GM18867 (cell line): ENCODE measurements at regions not wholly inside any gene's neighbourhood (a gene's known extent, or its start where the extent isn't known, plus 50 kb on each side); places are given as distances from the start of the nearest gene placed in this dataset.

ENCODE experiments used
- ATAC-seq: cut with Tn5 transposase; IDR thresholded peaks from one replicate; pipeline ENCODE4 v1.9.1; 2021; ENCODE audit warnings: mild to moderate bottlenecking, moderate library complexity; ENCODE audit not compliant: unreplicated experiment

- no peak for ATAC-seq
These were observed 311.4 kb upstream of the ATP2B1 start for GRCh38 chr12:90020014-90020413.

GRCh38 chr12:90017316-90017715, 308.7 kb upstream of the ATP2B1 start:
- ATAC-seq: no peak

DNA sequence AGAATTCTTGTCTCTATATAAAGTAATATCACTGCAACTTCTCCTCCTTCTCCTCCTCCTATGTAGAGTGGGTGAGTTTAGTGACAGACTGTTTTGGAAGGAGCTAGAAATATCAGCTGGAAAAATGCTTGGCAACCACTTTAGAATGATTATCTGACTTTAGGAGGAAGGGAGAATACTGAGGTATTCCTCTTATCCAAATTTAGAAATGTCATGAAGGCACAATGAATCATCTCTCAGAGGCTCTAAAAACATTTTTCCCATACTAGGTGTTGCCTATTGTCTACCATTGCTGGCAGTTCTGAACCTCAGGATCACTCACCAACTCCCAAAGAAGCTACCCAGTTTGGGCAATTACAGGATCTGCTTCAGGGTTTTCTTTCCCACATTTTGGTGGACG, 306.6 kb upstream of the ATP2B1 start:
- no peak for ATAC-seq

DNA sequence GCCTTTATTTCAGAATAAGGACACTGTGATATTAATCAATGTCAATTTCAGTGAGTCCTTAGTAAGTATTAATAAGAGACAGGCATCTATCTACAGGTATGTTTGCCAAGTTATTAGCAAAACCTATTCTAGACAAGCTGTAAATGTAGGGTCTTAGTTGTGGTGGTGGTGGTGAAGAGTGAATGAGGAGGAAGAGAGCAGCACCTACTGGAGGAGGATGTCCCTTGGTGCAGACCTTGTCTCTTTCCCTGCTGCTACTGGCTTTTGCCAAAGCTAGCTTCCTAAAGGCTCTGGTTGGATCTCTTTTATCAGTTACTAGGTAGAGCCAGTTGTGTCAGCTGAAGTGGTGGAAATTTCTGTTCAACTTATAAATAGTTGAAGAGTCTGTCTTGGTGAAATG, 304.8 kb upstream of the ATP2B1 start:
- peak; percentile 82 for ATAC-seq

DNA sequence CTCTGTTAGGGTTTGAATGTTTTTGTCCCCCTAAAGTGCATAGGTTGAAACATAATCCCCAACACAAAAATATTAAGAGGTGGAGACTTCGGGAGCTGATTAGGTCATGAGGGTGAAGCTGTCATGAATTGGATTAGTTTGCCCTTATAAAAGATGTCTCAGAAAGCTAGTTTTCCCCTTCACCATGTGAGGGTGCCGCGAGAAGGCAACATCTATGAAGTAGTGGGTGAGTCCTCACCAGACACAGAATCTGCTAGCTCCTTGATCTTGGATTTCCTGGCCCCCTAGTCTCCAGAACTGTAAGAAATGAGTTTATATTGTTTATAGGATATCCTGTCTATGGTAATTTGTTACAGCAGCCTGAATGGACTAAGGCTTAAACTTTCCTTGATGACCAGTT, 301.5 kb upstream of the ATP2B1 start:
- ATAC-seq: no peak

- ATAC-seq: no peak
These were observed 299.6 kb upstream of the ATP2B1 start for GRCh38 chr12:90008277-90008676.

- no peak for ATAC-seq
These were observed 295.9 kb upstream of the ATP2B1 start for GRCh38 chr12:90004319-90005074.

- ATAC-seq: no peak
These were observed 295.1 kb upstream of the ATP2B1 start for GRCh38 chr12:90003688-90004087.

GRCh38 chr12:90000721-90001120, 292.1 kb upstream of the ATP2B1 start:
- ATAC-seq: no peak

DNA sequence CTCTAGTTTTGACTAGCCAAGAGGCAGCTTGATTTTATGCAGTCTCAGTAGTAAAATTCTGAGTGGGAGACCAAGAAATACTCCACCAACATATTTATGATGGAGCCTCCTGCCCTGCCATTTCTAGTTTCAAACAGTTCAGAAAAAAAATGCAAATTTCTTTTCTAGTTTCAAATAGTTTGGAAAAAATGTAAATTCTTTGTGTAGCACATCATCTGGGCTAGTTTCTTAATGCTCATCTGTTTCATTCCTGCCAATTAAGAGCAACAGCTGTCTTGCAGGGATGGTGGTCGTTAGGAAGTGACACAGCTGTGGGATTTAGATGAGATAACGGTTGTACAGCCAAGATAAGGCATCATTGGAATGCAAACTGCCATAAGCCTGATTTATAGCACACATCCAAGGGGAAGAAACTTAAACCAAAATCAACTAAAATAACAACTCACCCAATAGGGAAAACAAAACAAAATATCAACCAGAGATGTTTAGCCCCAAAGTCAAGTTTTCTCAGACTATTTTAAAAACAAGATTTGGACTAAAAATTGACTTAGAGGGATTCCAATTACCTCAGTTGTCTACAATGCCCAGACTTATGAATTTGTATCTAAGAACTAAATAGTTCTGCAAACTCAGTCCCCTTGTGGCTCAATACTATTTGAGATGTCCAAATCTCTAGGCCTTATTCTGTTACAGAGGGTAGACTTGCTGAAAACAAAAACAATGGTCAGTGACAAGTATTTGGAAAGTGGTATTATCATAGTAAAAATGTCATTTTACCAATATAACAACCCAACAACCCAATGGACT, 291.3 kb upstream of the ATP2B1 start:
- ATAC-seq: peak; percentile 64

- no peak for ATAC-seq
These were observed 287.2 kb upstream of the ATP2B1 start for GRCh38 chr12:89995870-89996269.

- no peak for ATAC-seq
These were observed 286.3 kb upstream of the ATP2B1 start for GRCh38 chr12:89994911-89995310.

GRCh38 chr12:89993632-89994031, 285.0 kb upstream of the ATP2B1 start:
- no peak for ATAC-seq

DNA sequence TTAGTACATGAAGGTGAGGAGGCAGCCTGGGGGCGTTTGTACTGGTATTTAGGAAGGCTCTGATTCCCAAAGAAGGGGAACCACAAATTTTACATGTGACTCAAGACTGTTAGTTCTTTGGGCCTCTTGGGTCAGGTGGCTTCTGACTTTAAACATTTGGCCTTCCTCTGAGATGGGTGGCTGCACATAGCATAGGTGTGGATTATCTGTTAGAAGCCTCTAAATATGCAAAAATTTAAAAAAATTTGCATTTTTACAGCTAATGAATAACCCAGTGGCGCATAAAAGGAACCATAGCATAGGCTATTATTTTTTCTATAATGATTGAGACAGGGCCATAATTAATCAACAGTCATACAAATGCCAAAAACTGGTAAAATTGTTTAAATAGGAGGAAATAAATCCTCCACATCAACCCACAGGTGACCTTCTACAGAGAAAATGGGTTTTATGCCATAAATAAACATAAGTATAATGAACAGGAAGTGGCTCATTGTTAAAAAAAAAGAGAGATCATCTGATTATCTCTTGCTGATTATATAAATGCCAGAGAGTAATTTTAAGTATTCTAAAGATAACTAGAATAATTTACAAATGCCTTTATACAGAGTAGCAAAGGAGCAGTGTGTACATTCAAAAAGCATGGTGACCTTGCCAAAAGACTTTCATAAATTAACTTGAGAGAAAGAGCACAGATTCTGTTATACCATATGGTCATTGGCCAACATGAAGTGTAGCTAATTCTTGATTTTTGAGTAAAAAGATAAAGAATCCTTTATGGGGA, 284.2 kb upstream of the ATP2B1 start:
- ATAC-seq: no peak

DNA sequence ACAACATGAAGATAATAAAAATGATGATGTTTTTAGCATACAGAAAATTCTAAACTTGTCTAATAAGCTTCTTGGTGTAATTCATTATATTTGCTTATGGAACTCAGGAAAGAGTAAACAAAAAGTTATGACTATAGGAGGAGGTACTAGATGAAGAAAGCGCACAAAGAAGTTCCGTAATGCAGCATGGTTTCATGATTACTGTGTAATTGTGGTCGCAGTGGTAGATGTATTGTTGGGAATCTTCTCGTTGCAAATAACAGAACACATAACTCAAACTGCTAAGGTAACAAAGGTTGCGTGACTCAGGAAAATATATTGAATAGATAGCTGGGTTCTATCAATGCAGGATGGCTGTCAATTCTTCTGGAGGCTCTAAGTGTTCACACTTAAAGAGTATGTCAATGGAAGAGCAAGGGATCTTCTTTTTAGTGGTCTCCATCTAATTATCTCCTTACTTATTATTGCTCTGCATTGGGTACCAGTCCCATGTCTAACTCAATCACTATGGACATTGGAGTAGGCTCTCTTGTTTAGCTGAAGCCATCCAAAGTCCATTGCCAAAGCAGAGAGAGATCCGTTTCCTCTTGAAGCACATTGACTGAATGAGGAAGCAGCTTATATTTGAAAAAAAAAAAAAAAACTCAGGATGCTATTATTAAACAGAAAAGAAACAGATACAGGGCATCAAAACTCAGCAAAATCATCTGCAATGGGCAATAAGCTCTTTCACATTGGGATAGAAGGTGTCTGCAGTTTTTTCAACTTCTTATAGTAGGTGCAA, 283.4 kb upstream of the ATP2B1 start:
- ATAC-seq: no peak

GRCh38 chr12:89988188-89988915, 279.7 kb upstream of the ATP2B1 start:
- ATAC-seq: no peak

GRCh38 chr12:89985935-89986334, 277.3 kb upstream of the ATP2B1 start:
- ATAC-seq: no peak

DNA sequence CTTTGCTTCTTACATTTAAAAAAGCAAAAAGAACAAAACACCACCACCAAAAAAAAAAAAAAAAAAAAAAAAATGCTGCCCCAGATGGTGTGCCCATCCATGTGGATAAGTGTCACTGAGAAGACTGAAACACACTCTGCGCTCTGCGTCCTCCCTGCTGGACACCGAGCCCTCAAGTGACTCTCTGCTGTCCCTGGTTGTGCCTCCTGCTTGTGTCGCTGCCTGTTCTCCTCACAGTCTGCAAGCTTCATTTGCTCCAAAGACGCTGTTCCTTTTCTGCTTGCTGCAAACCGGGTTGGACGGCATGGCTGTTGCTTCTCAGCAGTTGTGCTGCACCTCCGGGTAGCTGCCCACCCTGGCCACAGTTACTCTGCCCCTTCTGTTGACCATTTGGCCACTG, 276.2 kb upstream of the ATP2B1 start:
- ATAC-seq: no peak

GRCh38 chr12:89983622-89984021, 275.0 kb upstream of the ATP2B1 start:
- no peak for ATAC-seq

- no peak for ATAC-seq
These were observed 271.6 kb upstream of the ATP2B1 start for GRCh38 chr12:89980236-89980635.
